Parathyroid adenoma (tissue), 2 donors: ENCODE measurements at regions not wholly inside any gene's neighbourhood (a gene's known extent, or its start where the extent isn't known, plus 50 kb on each side); places are given as distances from the start of the nearest gene placed in this dataset.

Source experiments
- H2AFZ ChIP-seq: fragments of 300-600 bp; sonication (generic); one replicate; pipeline ENCODE4 v1.7.0; 2017; ENCODE audit warnings: antibody characterized with exemption, mild to moderate bottlenecking
- H3K27ac ChIP-seq: fragments of 300-600 bp; sonication (generic); one replicate; pipeline ENCODE4 v1.7.0; 2017
- H3K27me3 ChIP-seq: fragments of 300-600 bp; sonication (generic); one replicate; pipeline ENCODE4 v1.7.0; 2017; ENCODE audit warnings: low read length; ENCODE audit not compliant: control insufficient read depth, insufficient read depth
- H3K36me3 ChIP-seq: fragments of 300-600 bp; sonication (generic); one replicate; pipeline ENCODE4 v1.7.0; 2017; ENCODE audit warnings: low read length; ENCODE audit not compliant: control insufficient read depth, insufficient read depth
- H3K4me1 ChIP-seq: fragments of 300-600 bp; sonication (generic); one replicate; pipeline ENCODE4 v1.7.0; 2017; ENCODE audit warnings: control low read depth
- H3K4me2 ChIP-seq: fragments of 300-600 bp; sonication (generic); one replicate; pipeline ENCODE4 v1.7.0; 2017; ENCODE audit warnings: low read length
- H3K4me3 ChIP-seq: fragments of 300-600 bp; sonication (generic); one replicate; pipeline ENCODE4 v1.7.0; 2017; ENCODE audit warnings: low read depth, low read length
- H3K79me2 ChIP-seq: fragments of 300-600 bp; sonication (generic); one replicate; pipeline ENCODE4 v1.7.0; 2017; ENCODE audit warnings: control low read depth
- H3K9ac ChIP-seq: fragments of 300-600 bp; sonication (generic); one replicate; pipeline ENCODE4 v1.7.0; 2017; ENCODE audit warnings: mild to moderate bottlenecking
- H3K9me3 ChIP-seq: fragments of 300-600 bp; sonication (generic); one replicate; pipeline ENCODE4 v1.7.0; 2017; ENCODE audit warnings: low read length; ENCODE audit not compliant: control insufficient read depth
- CTCF ChIP-seq: fragments of 300-600 bp; sonication (generic); IDR thresholded peaks from one replicate; pipeline ENCODE4 v1.7.0; 2017; ENCODE audit warnings: antibody characterized with exemption, mild to moderate bottlenecking
- donor health status: primary hyperparathyroidism.

GRCh38 chr12:114738460-114739184 lies 54.6 kb upstream of the TBX3 start:
- H3K4me1 ChIP-seq: no peaks in the 10 kb centered on the region
- no peaks in the 10 kb centered on the region for H3K9me3 ChIP-seq
- no peaks in the 10 kb centered on the region for H3K36me3 ChIP-seq
- H3K27me3 ChIP-seq: no peaks in the 10 kb centered on the region
- no peaks in the 10 kb centered on the region for H3K79me2 ChIP-seq
- no peak overlapping the region for H3K4me3 ChIP-seq
- no peak overlapping the region for H2AFZ ChIP-seq
- H3K9ac ChIP-seq: no peak overlapping the region
- TF ChIP-seq CTCF: no peak
- no peak overlapping the region for H3K27ac ChIP-seq
- H3K4me2 ChIP-seq: no peak overlapping the region

DNA sequence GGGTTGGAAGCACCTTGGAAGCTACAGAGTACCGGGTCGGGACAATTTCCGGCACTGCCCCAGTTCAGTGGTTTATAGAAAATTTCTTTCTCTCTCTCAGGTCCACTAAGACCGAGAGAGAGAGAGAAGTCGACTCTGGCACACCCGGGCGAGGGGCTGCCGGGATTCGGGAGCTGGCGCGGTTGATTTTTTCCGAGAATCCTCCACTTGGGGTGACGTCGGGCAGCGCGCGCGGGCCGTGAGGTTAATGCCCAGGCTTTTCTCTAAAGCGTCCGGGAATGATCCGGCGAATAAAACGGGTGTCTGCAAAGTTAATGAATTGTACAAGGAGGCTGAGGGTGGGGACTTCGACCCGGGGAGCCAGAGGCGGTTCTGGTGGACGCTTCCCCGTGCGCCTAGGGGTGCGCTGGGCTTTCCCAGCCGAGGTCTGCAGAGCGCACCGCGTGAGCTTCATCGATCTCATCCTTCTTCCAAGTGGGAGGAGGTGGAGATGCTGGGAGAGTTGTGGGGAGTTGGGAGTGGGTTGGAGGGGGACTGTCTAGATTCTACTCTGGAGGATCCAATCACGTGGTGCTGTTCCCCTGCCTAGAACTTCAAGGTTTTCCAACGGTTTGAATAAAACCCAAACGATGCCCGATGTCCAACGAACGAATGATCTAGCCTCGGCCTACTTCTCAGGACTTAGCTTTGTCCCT lies 51.9 kb upstream of the TBX3 start:
- H3K4me3 ChIP-seq: no peak overlapping the region
- H3K4me2 ChIP-seq: no peak overlapping the region
- H2AFZ ChIP-seq: no peak overlapping the region
- no peak overlapping the region for H3K9ac ChIP-seq
- H3K27ac ChIP-seq: no peak overlapping the region
- H3K9me3 ChIP-seq: no peaks in the 10 kb centered on the region
- no peaks in the 10 kb centered on the region for H3K4me1 ChIP-seq
- TF ChIP-seq CTCF: no peak
- H3K36me3 ChIP-seq: no peaks in the 10 kb centered on the region
- H3K27me3 ChIP-seq: no peaks in the 10 kb centered on the region
- no peaks in the 10 kb centered on the region for H3K79me2 ChIP-seq

DNA sequence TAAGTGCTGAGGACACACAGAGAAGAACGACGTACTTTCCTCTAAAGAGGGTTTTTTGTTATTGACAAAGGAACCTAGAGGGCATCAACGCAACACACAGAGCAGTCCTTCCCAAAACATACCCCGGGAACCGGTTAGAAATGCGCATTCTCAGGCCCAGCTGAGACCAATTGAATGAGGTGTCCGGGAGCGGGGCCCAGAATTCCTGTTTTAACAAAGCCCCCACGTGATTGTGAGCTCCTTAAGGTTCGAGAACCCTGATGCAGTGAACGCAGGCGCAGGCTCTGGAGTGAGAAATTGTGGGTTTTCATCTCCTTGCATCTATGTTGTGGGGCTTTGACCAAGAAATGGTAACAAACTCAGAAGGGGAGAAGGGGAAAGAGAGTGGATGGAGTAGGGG lies 51.0 kb upstream of the TBX3 start:
- Histone ChIP-seq H3K9ac (no peak overlapping the region), H3K4me3 (no peak overlapping the region), H3K79me2 (no peaks in the 10 kb centered on the region), H3K9me3 (no peaks in the 10 kb centered on the region), H3K27ac (no peak overlapping the region), H2AFZ (no peak overlapping the region), H3K27me3 (no peaks in the 10 kb centered on the region), H3K36me3 (no peaks in the 10 kb centered on the region), H3K4me2 (no peak overlapping the region), H3K4me1 (no peaks in the 10 kb centered on the region)
- TF ChIP-seq CTCF: no peak

DNA sequence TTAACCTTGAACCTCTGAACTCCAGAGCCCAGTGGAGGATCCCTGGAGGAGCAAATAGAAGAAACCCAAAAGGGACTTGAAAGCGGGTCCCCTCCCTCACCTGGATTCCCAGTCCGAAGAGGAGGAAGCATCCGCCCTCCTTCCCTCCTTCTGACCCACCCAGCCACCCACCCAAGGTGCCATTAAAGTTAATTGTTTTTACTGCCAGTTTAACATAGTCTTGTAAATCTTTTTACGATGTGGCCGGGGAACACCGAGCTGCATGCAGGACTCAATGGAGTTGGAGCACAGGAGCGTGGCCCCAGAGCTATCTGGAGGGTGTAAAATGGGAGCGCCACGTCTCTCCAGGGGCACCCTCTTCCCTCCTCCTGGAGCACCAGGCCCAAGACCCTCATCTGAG lies 49.9 kb upstream of the TBX3 start:
- Histone ChIP-seq H3K4me3 (no peak overlapping the region), H3K4me2 (no peak overlapping the region), H3K9me3 (no peaks in the 10 kb centered on the region), H3K79me2 (no peaks in the 10 kb centered on the region), H3K36me3 (no peaks in the 10 kb centered on the region), H3K27ac (no peak overlapping the region), H3K27me3 (no peaks in the 10 kb centered on the region), H2AFZ (no peak overlapping the region), H3K9ac (no peak overlapping the region), H3K4me1 (no peaks in the 10 kb centered on the region)
- TF ChIP-seq CTCF: no peak
